Adrenal gland (tissue), 5 donors: ENCODE measurements at regions not wholly inside any gene's neighbourhood (a gene's known extent, or its start where the extent isn't known, plus 50 kb on each side); places are given as distances from the start of the nearest gene placed in this dataset.
"Not testable (repeated sequence)": the region's sequence is repeated elsewhere in the genome, so short reads cannot be mapped to it uniquely, and the experiment has no call there.

Experiments used
- CTCF ChIP-seq, 6 experiments: fragments of 450-650 bp in 4 of 6; fragments of 200-600 bp in 2 of 6; sonication (generic) in 1 of 6; IDR thresholded peaks; 1 replicate in 5 of 6; 2 replicates in 1 of 6; pipeline versions ENCODE4 v1.5.1 to v1.8.0; 2016 to 2021; ENCODE audit warnings: antibody characterized with exemption in 6 of 6, mild to moderate bottlenecking in 2 of 6, moderate library complexity in 1 of 6
- POLR2A ChIP-seq, 2 donors: fragments of 450-650 bp; IDR thresholded peaks; one replicate each; pipeline ENCODE4 v1.6.1; 2017; ENCODE audit warnings: antibody characterized with exemption in 2 of 2, mild to moderate bottlenecking in 2 of 2, moderate library complexity in 1 of 2
- donor health status: DM: no; HTN: no; CAD: no.

- not testable (repeated sequence) for TF ChIP-seq POLR2A, CTCF (IDR thresholded peaks at IDR 0.05)
These were observed 87.6 kb upstream of the DPP6 start for GRCh38 chr7:153964481-153965112.
